ENCODE measurements at regions not wholly inside any gene's neighbourhood (a gene's known extent, or its start where the extent isn't known, plus 50 kb on each side); places are given as distances from the start of the nearest gene placed in this dataset.

DNA sequence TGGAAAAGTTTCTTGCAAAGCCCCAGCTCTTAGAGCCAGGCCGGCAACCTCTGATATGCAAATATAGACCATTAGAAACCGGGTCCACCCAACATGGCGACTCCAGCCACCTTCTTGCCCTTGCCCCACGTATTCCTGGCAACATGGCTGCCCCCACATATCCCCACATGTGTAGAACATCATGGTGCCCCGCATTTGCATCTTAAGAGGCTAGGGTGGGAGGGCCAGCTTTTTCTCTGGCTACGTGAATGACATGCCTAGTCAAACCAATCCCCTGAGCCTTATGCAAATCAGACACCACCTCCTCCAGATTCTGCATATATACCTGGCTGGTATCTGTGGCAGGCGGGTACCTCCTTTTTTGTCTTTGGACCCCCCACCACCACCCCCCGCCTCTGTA lies 106.1 kb upstream of the PTPRT start:
- TF ChIP-seq CTCF (IDR thresholded peaks at IDR 0.05; ENCODE audit: low read depth, low read length, missing input control): no peak
- TF ChIP-seq YY1 (IDR thresholded peaks at IDR 0.05): no peak
- no peak for TF ChIP-seq NR2F2 (IDR thresholded peaks at IDR 0.05)
- TF ChIP-seq, protein P1, sequence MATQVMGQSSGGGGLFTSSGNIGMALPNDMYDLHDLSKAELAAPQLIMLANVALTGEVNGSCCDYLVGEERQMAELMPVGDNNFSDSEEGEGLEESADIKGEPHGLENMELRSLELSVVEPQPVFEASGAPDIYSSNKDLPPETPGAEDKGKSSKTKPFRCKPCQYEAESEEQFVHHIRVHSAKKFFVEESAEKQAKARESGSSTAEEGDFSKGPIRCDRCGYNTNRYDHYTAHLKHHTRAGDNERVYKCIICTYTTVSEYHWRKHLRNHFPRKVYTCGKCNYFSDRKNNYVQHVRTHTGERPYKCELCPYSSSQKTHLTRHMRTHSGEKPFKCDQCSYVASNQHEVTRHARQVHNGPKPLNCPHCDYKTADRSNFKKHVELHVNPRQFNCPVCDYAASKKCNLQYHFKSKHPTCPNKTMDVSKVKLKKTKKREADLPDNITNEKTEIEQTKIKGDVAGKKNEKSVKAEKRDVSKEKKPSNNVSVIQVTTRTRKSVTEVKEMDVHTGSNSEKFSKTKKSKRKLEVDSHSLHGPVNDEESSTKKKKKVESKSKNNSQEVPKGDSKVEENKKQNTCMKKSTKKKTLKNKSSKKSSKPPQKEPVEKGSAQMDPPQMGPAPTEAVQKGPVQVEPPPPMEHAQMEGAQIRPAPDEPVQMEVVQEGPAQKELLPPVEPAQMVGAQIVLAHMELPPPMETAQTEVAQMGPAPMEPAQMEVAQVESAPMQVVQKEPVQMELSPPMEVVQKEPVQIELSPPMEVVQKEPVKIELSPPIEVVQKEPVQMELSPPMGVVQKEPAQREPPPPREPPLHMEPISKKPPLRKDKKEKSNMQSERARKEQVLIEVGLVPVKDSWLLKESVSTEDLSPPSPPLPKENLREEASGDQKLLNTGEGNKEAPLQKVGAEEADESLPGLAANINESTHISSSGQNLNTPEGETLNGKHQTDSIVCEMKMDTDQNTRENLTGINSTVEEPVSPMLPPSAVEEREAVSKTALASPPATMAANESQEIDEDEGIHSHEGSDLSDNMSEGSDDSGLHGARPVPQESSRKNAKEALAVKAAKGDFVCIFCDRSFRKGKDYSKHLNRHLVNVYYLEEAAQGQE (IDR thresholded peaks at IDR 0.05): no peak
- no peak for TF ChIP-seq EGR1 (IDR thresholded peaks at IDR 0.05; ENCODE audit: low read depth in 2 of 2)
- no peak for TF ChIP-seq RAD21 (IDR thresholded peaks at IDR 0.05)
- TF ChIP-seq MAX (IDR thresholded peaks at IDR 0.05): no peak
- TF ChIP-seq, protein P2, sequence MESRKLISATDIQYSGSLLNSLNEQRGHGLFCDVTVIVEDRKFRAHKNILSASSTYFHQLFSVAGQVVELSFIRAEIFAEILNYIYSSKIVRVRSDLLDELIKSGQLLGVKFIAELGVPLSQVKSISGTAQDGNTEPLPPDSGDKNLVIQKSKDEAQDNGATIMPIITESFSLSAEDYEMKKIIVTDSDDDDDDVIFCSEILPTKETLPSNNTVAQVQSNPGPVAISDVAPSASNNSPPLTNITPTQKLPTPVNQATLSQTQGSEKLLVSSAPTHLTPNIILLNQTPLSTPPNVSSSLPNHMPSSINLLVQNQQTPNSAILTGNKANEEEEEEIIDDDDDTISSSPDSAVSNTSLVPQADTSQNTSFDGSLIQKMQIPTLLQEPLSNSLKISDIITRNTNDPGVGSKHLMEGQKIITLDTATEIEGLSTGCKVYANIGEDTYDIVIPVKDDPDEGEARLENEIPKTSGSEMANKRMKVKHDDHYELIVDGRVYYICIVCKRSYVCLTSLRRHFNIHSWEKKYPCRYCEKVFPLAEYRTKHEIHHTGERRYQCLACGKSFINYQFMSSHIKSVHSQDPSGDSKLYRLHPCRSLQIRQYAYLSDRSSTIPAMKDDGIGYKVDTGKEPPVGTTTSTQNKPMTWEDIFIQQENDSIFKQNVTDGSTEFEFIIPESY (IDR thresholded peaks at IDR 0.05): no peak
